HEK293 (cell line): ENCODE measurements at regions not wholly inside any gene's neighbourhood (a gene's known extent, or its start where the extent isn't known, plus 50 kb on each side); places are given as distances from the start of the nearest gene placed in this dataset.

Source experiments
- CTCF ChIA-PET: fragments of 350-600 bp; formaldehyde crosslinking; extraction: SDS; loops from one replicate; lab custom pipeline; 2021; ENCODE audit warnings: antibody characterized with exemption; lab: Yijun Ruan, JAX
- POLR2A ChIA-PET: fragments of 300-600 bp; formaldehyde crosslinking; extraction: SDS; loops from one replicate; lab custom pipeline; 2020; ENCODE audit warnings: antibody characterized with exemption, inconsistent platforms; lab: Yijun Ruan, JAX
- H3K27ac ChIP-seq: fragments of 200-500 bp; sonication (Bioruptor generic); 2 replicates; pipeline ENCODE4 v1.5.1; 2014; ENCODE audit warnings: low read depth, low read length, control low read depth, inconsistent platforms; ENCODE audit errors: extremely low read depth
- H3K36me3 ChIP-seq, 2 experiments: fragments of 200-500 bp in 1 of 2; sonication (Bioruptor generic) in 1 of 2; 1 replicate in 1 of 2; 2 replicates in 1 of 2; pipeline ENCODE4 v1.5.1; 2014 to 2017; ENCODE audit warnings: inconsistent platforms in 2 of 2, low read length in 2 of 2; ENCODE audit not compliant: control insufficient read depth in 2 of 2, insufficient read depth in 1 of 2
- H3K4me1 ChIP-seq: fragments of 200-500 bp; sonication (Bioruptor generic); 2 replicates; pipeline ENCODE4 v1.5.1; 2014; ENCODE audit warnings: mild to moderate bottlenecking, low read length, inconsistent platforms; ENCODE audit not compliant: control insufficient read depth, insufficient read depth
- H3K4me3 ChIP-seq: 2 replicates; pipeline ENCODE4 v1.5.1; 2011; ENCODE audit warnings: low read depth, mild to moderate bottlenecking, control low read depth, low read length, moderate library complexity
- H3K9me3 ChIP-seq: fragments of 200-500 bp; sonication (Bioruptor generic); 2 replicates; pipeline ENCODE4 v1.5.1; 2014; ENCODE audit warnings: low read depth, low read length, inconsistent platforms; ENCODE audit not compliant: control insufficient read depth, insufficient read depth
- EGR2 ChIP-seq: fragments of 450-650 bp; formaldehyde crosslinking; IDR thresholded peaks from 2 replicates; pipeline ENCODE4 v1.5.1; 2016; ENCODE audit warnings: low read depth, missing biosample characterization, missing genetic modification characterization
- GLIS2 ChIP-seq: fragments of 450-650 bp; formaldehyde crosslinking; IDR thresholded peaks from 2 replicates; pipeline ENCODE4 v1.5.1; 2016; ENCODE audit warnings: missing biosample characterization, missing genetic modification characterization
- SP7 ChIP-seq: fragments of 450-650 bp; formaldehyde crosslinking; IDR thresholded peaks from 2 replicates; pipeline ENCODE4 v1.5.1; 2016; ENCODE audit warnings: missing biosample characterization, missing genetic modification characterization
- ZBTB7A ChIP-seq: fragments of 450-650 bp; formaldehyde crosslinking; IDR thresholded peaks from 2 replicates; pipeline ENCODE4 v1.5.1; 2016; ENCODE audit warnings: low read depth, missing biosample characterization, missing genetic modification characterization
- ZNF10 ChIP-seq: fragments of 450-650 bp; formaldehyde crosslinking; IDR thresholded peaks from 2 replicates; pipeline ENCODE4 v1.5.1; 2017; ENCODE audit warnings: missing biosample characterization, missing genetic modification characterization
- ZNF132 ChIP-seq: fragments of 450-650 bp; formaldehyde crosslinking; IDR thresholded peaks from 2 replicates; pipeline ENCODE4 v1.5.1; 2017; ENCODE audit warnings: missing biosample characterization, missing genetic modification characterization, borderline replicate concordance
- ZNF140 ChIP-seq: fragments of 450-650 bp; formaldehyde crosslinking; IDR thresholded peaks from 2 replicates; pipeline ENCODE4 v1.5.1; 2016; ENCODE audit warnings: missing biosample characterization, missing genetic modification characterization
- ZNF146 ChIP-seq: fragments of 450-650 bp; formaldehyde crosslinking; IDR thresholded peaks from 2 replicates; pipeline ENCODE4 v1.5.1; 2016; ENCODE audit warnings: missing biosample characterization, missing genetic modification characterization
- ZNF169 ChIP-seq: fragments of 450-650 bp; formaldehyde crosslinking; IDR thresholded peaks from 2 replicates; pipeline ENCODE4 v1.5.1; 2016; ENCODE audit warnings: missing biosample characterization, missing genetic modification characterization
- ZNF302 ChIP-seq: fragments of 450-650 bp; formaldehyde crosslinking; IDR thresholded peaks from 2 replicates; pipeline ENCODE4 v1.5.1; 2016; ENCODE audit warnings: missing biosample characterization, missing genetic modification characterization, low read depth
- ZNF354C ChIP-seq: fragments of 450-650 bp; formaldehyde crosslinking; IDR thresholded peaks from 2 replicates; pipeline ENCODE4 v1.5.1; 2016; ENCODE audit warnings: missing biosample characterization, missing genetic modification characterization, low read depth, borderline replicate concordance
- ZNF366 ChIP-seq: fragments of 450-650 bp; formaldehyde crosslinking; conservative IDR thresholded peaks from 2 replicates; pipeline ENCODE4 v1.5.1; 2016; ENCODE audit warnings: missing biosample characterization, missing genetic modification characterization
- ZNF394 ChIP-seq: fragments of 450-650 bp; formaldehyde crosslinking; IDR thresholded peaks from 2 replicates; pipeline ENCODE4 v1.5.1; 2016; ENCODE audit warnings: missing biosample characterization, missing genetic modification characterization, mild to moderate bottlenecking, moderate library complexity, borderline replicate concordance
- ZNF404 ChIP-seq: fragments of 450-650 bp; formaldehyde crosslinking; IDR thresholded peaks from 2 replicates; pipeline ENCODE4 v1.5.1; 2017; ENCODE audit warnings: missing biosample characterization, missing genetic modification characterization
- ZNF416 ChIP-seq: fragments of 450-650 bp; formaldehyde crosslinking; IDR thresholded peaks from 2 replicates; pipeline ENCODE4 v1.5.1; 2016; ENCODE audit warnings: missing biosample characterization, missing genetic modification characterization
- ZNF768 ChIP-seq: fragments of 450-650 bp; formaldehyde crosslinking; IDR thresholded peaks from 2 replicates; pipeline ENCODE4 v1.5.1; 2018; ENCODE audit warnings: missing biosample characterization, mild to moderate bottlenecking, missing genetic modification characterization
- ZNF792 ChIP-seq: fragments of 450-650 bp; formaldehyde crosslinking; IDR thresholded peaks from 2 replicates; pipeline ENCODE4 v1.5.1; 2016; ENCODE audit warnings: missing biosample characterization, missing genetic modification characterization
- ZSCAN23 ChIP-seq: fragments of 450-650 bp; formaldehyde crosslinking; IDR thresholded peaks from 2 replicates; pipeline ENCODE4 v1.5.1; 2016; ENCODE audit warnings: missing biosample characterization, missing genetic modification characterization
- TF ChIP-seq, protein P1 (sequence below): fragments of 450-650 bp; formaldehyde crosslinking; IDR thresholded peaks from 2 replicates; pipeline ENCODE4 v1.5.1; 2016; ENCODE audit warnings: missing biosample characterization, missing genetic modification characterization
- TF ChIP-seq, protein P2 (sequence below): fragments of 450-650 bp; formaldehyde crosslinking; IDR thresholded peaks from 2 replicates; pipeline ENCODE4 v1.5.1; 2016; ENCODE audit warnings: missing biosample characterization, missing genetic modification characterization
- TF ChIP-seq, protein P3 (sequence below): fragments of 450-650 bp; IDR thresholded peaks from 2 replicates; pipeline ENCODE4 v1.5.1; 2018; ENCODE audit warnings: missing biosample characterization, missing genetic modification characterization
- TF ChIP-seq, protein P4 (sequence below): fragments of 450-650 bp; formaldehyde crosslinking; IDR thresholded peaks from 2 replicates; pipeline ENCODE4; 2016; ENCODE audit warnings: missing biosample characterization, missing genetic modification characterization

DNA sequence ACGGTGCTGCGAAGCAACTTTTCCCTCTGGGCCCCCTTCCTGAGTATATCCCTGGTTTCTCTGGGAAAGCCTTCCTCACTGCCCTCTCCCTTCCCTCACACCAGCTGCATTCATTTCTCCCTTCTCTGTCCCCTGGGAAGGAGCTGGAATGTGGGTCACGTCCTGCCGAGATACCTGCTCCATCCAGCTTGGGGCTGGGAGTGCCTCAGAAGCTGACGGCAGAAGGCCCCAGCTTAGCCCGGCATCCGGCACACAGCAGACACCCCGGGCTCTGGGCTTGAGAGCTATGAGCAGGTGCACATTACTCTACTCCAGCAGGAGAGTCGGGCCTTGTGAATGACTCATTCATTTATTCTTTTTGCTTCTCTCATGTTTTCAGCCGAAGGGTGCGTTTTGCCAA is 170.6 kb downstream of the TEX29 start:
- Histone ChIP-seq H3K36me3 (no peaks in the 10 kb centered on the region), H3K9me3 (no peaks in the 10 kb centered on the region), H3K4me1 (no peaks in the 10 kb centered on the region)
- TF ChIP-seq ZNF394 (no peak), GLIS2 (tag by site-specific recombination) (no peak), ZNF768 (no peak), ZNF792 (tag by site-specific recombination) (no peak)
- TF ChIP-seq, protein P1, sequence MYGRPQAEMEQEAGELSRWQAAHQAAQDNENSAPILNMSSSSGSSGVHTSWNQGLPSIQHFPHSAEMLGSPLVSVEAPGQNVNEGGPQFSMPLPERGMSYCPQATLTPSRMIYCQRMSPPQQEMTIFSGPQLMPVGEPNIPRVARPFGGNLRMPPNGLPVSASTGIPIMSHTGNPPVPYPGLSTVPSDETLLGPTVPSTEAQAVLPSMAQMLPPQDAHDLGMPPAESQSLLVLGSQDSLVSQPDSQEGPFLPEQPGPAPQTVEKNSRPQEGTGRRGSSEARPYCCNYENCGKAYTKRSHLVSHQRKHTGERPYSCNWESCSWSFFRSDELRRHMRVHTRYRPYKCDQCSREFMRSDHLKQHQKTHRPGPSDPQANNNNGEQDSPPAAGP (tag by site-specific recombination), result no peak
- TF ChIP-seq, all 188 proteins: peak for 0
- ChIA-PET CTCF (no interaction called here), POLR2A (no interaction called here)
- no peak overlapping the region for H3K27ac ChIP-seq
- no peak overlapping the region for H3K4me3 ChIP-seq

DNA sequence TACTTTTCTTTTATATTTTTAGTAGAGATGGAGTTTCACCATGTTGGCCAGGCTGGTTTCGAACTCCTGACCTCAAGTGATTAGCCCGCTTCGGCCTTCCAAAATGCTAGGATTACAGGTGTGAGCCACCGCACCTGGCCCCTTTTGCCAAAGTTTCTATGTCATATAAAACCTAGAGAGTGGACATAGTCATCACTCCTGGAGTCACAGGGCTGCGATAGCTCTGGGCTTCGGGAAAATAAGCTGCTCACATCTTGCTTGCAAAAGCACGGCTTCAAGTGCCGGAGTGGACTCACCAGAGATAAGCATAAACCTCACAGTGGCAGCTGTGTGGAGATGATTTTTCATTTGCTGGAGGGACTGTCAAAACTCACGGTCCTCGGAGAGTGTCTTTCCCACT is 171.2 kb downstream of the TEX29 start:
- TF ChIP-seq, protein P2, sequence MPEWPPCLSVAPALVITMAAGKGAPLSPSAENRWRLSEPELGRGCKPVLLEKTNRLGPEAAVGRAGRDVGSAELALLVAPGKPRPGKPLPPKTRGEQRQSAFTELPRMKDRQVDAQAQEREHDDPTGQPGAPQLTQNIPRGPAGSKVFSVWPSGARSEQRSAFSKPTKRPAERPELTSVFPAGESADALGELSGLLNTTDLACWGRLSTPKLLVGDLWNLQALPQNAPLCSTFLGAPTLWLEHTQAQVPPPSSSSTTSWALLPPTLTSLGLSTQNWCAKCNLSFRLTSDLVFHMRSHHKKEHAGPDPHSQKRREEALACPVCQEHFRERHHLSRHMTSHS, result no peak
- TF ChIP-seq SP7 (tag by site-specific recombination), result no peak
- TF ChIP-seq ZNF416, result no peak
- TF ChIP-seq ZNF140 (tag by site-specific recombination), result no peak
- no peak for TF ChIP-seq ZSCAN23 (tag by site-specific recombination)
- no peak for TF ChIP-seq ZNF302
- no peak for TF ChIP-seq ZNF366 (tag by site-specific recombination)
- TF ChIP-seq ZNF404 (tag by site-specific recombination), result no peak
- no peak for TF ChIP-seq ZNF10
- no peak for TF ChIP-seq ZNF169 (tag by site-specific recombination)
- no peak for TF ChIP-seq ZBTB7A (tag by site-specific recombination)
- TF ChIP-seq EGR2 (tag by site-specific recombination), result no peak
- TF ChIP-seq ZNF146, result no peak
- TF ChIP-seq ZNF768, result no peak
- TF ChIP-seq ZNF354C (tag by site-specific recombination), result no peak
- TF ChIP-seq, protein P3, sequence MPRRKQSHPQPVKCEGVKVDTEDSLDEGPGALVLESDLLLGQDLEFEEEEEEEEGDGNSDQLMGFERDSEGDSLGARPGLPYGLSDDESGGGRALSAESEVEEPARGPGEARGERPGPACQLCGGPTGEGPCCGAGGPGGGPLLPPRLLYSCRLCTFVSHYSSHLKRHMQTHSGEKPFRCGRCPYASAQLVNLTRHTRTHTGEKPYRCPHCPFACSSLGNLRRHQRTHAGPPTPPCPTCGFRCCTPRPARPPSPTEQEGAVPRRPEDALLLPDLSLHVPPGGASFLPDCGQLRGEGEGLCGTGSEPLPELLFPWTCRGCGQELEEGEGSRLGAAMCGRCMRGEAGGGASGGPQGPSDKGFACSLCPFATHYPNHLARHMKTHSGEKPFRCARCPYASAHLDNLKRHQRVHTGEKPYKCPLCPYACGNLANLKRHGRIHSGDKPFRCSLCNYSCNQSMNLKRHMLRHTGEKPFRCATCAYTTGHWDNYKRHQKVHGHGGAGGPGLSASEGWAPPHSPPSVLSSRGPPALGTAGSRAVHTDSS (tag by site-specific recombination), result no peak
- TF ChIP-seq, protein P4, sequence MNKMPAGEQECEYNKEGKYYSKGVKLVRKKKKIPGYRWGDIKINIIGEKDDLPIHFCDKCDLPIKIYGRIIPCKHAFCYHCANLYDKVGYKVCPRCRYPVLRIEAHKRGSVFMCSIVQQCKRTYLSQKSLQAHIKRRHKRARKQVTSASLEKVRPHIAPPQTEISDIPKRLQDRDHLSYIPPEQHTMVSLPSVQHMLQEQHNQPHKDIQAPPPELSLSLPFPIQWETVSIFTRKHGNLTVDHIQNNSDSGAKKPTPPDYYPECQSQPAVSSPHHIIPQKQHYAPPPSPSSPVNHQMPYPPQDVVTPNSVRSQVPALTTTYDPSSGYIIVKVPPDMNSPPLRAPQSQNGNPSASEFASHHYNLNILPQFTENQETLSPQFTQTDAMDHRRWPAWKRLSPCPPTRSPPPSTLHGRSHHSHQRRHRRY (tag by site-specific recombination), result no peak
- no peak for TF ChIP-seq ZNF132
- CTCF ChIA-PET, result no interaction called here
- H3K9me3 ChIP-seq, result no peaks in the 10 kb centered on the region
- H3K27ac ChIP-seq, result no peak overlapping the region
- no peaks in the 10 kb centered on the region for H3K4me1 ChIP-seq
- POLR2A ChIA-PET, result no interaction called here
- no peaks in the 10 kb centered on the region for H3K36me3 ChIP-seq
- H3K4me3 ChIP-seq, result no peak overlapping the region
